GM18868 (cell line): ENCODE measurements at regions not wholly inside any gene's neighbourhood (a gene's known extent, or its start where the extent isn't known, plus 50 kb on each side); places are given as distances from the start of the nearest gene placed in this dataset.

ENCODE experiments used
- ATAC-seq: cut with Tn5 transposase; IDR thresholded peaks from one replicate; pipeline ENCODE4 v1.9.1; 2021; ENCODE audit warnings: mild to moderate bottlenecking, moderate library complexity; ENCODE audit not compliant: unreplicated experiment

DNA sequence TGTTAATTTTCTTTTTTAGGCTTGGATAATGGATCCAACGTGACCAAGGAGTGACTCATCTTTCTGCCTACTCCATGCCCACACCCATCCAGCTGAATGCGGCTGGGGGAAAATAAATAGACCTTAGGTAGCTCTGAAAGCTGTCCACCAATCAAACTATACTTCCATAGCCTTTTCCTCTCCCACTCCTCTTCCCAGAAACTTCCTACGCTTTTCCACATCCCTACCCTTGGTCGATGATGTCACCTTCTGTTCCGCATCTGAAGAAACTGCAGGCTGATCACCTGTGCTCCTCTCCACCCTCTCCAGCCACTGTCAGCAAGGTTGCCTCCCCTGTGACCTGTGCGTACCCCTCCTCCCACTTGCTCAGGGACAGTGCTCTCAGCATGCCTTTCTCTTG, 359.8 kb upstream of the KLF6 start:
- no peak for ATAC-seq

GRCh38 chr10:4141471-4141870, 356.5 kb upstream of the KLF6 start:
- no peak for ATAC-seq

GRCh38 chr10:4138146-4138721, 353.2 kb upstream of the KLF6 start:
- ATAC-seq = no peak

DNA sequence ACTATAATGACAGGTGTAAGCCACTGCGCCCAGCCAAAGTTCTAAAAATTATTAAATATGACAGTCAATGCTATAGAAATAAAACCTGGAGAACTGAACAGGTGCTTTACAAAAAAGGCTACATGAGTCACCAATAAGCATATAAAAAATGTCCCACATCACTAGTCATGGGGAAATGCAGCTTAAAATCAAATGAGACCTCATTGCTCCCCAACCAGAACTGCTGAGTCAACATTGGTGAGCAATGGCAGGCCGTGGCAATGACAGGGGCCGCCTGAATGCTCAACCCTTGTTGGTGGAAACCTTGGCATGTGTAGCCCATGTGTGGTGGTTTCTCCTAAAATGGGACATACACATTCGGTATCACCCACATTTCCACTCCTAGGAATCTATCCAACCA, 352.3 kb upstream of the KLF6 start:
- ATAC-seq = no peak

DNA sequence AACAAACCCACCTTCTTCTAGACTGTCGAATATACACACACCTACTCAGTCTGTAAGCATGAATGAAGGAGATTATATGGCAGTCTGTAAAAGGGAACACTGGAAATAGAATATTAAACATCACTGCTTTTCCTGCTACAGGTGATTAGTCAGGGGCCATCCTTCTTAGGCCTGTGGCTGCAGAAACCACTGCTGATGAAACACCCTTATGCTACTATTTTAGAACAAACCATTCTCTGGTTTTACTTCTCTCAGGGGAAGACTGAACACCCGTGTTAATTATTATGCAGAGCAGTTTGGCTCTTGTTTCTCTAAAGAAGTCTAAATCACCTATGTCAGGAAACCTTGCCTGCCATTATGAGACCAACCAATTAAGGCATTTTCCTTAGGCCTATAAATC, 351.1 kb upstream of the KLF6 start:
- ATAC-seq = peak; percentile 71

- ATAC-seq = no peak
Measured at GRCh38 chr10:4132216-4132556, 347.2 kb upstream of the KLF6 start.

DNA sequence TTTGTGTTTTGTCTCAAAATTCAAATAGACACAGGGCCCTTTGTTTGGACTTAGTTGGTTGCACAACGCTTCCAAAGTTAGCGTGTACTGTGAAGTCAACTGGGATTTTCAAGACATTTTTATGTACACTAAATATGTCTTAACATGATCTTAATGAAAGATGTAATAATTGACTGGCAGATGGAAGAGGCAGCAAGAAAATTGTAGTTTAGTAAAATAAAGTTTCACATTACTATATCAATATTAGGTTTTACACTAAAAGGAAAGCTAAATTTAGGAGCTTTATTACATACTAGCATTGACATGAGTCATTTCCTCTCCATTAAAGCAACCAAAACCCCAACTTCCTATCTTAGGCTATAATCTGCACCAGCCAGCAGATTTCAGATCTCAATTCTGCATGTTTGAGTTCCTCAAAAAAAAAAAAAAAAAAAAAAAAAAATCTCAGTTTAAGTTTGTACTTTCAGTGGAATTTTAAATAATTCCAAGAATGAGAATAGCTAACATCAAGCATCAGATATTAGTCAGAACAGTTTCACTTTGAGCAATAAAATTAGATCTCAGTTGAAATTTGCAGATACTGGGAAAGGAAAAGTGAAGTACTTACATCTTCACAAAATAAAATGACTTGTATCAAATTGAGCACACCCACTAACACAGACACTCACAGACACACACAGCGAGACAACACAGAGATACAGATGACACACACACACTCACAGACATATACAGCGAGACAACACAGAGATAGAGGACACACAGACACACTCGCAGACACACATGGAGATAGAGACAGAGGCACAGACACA, 346.6 kb upstream of the KLF6 start:
- ATAC-seq = peak; percentile 74

DNA sequence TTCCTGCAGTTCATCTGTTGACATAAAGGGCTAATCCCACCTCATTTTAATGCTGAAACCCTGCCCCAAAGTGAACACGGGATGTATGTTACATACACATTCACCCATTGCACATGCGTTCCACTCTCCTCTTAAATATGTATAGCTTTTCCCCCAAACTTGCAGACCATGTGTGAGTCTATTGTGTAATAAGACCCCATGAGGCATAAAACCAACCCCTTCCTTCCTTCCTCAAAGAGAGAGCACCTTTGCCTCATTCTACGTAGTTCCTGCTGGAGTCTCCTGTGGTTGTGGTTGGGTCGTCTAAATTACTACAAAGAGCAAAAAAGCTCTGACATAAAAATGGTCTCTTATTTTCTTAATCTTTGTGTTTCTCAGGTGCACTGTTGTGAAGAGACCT, 345.7 kb upstream of the KLF6 start:
- no peak for ATAC-seq

DNA sequence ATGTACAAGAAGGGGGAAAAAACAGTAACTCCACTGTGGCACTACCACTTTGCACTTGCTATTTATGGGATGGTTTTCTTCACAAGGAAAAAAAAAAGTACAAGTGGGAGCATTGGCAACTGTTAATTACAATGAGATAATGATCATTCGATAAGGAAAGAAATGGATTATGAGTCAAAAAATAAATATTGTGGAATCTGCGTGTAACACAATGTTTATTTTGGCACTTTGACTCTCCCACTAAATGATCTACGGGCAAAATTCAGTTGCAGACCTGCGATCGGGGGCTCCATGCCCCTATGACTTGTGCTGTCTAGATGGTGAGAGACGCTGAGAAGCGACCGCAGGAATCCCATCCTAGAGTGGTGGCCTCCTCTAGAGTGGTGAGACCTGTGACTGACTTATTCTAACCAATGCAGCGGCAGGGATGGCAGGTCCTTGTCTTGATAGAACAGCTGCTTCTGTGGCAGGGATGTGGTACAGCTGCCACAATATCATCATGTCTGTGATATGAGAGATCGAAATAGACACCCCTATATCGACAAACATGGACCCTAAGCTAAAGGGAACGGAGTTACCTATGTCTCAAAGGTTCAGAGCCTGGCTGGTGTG, 345.0 kb upstream of the KLF6 start:
- no peak for ATAC-seq

- ATAC-seq = peak; percentile 46
Measured at GRCh38 chr10:4127518-4128315, 342.7 kb upstream of the KLF6 start.

DNA sequence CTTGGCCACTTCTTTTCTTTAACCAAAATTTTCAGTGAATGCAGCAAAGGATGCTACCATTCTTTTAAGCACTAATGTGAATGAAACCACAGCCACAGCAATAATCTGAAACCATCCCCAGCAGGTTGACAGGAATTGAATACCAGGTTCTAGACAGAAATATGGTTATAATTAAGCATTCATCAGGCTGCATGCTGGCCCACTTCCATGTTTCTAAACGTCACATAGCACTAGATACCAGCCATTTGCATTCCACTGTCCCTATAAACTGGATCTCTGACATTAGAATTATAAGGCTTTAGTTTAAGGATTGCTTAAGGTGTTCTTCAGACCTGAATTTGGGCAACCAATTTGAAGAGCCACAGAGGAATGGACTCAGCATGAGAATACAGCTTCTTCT, 340.8 kb upstream of the KLF6 start:
- no peak for ATAC-seq

- ATAC-seq = peak; percentile 65
Measured at GRCh38 chr10:4121502-4122380, 336.7 kb upstream of the KLF6 start.

GRCh38 chr10:4120096-4120853, 335.3 kb upstream of the KLF6 start:
- ATAC-seq = peak; percentile 71

DNA sequence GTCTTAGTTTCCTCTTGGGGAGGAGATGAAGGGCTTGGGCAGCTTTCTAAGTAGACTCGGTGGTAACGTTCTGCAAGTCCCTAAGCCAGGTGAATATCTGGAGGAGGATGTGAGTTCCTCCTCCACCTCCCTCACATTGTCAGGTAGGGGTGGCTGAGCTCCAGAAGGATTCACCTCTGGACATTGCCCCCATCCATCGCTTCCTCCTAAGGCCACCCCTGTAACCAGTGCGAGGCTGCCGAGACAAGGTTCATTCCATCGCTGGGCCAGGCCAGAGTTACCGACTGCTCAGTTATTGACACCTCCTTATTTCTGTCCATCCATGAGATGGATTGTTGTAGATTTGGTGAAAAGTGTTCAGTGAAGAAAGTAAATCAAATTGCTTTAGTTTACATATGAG, 334.1 kb upstream of the KLF6 start:
- no peak for ATAC-seq

GRCh38 chr10:4117604-4118003, 332.6 kb upstream of the KLF6 start:
- ATAC-seq = no peak

- no peak for ATAC-seq
Measured at GRCh38 chr10:4111643-4112042, 326.6 kb upstream of the KLF6 start.

GRCh38 chr10:4109469-4109868, 324.5 kb upstream of the KLF6 start:
- ATAC-seq = no peak

GRCh38 chr10:4108693-4109092, 323.7 kb upstream of the KLF6 start:
- ATAC-seq = no peak

DNA sequence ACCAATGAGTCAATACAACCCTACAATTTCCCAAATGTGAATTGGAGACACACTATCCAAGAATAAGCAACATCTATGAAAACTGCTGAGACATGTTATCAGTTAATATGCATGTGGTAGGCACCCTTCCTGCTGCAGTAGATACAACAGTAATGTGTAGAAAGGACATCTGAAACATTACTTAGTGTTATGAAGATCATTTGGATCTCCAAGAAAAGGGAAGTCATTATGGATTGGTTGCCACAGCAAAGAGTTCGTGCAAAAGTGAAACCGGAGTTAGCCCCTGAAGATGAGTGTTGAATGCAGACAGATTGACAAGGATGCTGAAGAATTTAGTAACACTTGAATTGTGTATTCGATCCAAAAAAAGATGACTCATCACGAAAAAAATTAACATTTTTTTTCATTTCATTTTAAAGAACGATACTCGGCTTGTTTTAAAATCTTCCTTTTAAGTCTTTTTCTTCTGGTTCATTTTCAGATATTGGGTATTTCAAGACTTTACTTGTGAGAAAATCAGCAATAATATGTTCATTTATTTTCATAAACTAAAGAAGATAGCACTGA, 322.4 kb upstream of the KLF6 start:
- no peak for ATAC-seq

GRCh38 chr10:4103603-4104002, 318.6 kb upstream of the KLF6 start:
- no peak for ATAC-seq
